ENCODE measurements at regions not wholly inside any gene's neighbourhood (a gene's known extent, or its start where the extent isn't known, plus 50 kb on each side); places are given as distances from the start of the nearest gene placed in this dataset.

DNA sequence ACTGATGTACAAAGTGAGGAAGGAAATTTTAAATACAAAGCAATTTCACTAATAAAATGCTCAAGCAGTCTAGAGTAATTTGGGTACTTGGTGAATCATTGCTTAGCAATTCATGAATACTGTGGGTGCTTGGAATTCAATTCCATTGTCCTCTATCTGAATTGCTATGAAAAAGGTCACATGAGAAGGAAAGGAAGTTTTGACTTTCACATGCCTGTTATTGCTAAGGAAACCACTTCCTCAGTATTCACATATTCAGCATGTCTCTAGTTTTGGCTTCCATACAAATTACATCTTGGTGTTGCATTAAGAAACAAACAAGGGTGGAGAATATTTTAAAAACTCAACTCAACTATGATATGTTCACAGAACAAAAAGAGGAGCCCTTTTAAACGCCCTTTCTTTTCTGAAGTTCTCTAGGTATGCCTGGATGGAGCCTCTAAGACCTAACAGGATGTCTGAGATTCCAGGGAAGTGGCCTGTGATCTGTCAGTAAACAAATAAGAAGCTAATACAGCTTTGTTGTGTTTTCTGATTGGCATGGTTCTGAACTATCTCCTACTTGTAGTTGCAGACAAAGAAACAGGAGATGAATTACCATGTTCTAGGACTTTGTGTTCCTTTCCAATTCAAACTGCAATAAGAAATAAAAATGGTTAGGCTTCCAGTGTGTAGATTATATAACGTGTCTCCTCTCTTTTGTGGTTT is 190.4 kb downstream of the OGFRL1 start:
- H3K27me3 ChIP-seq (replicated peaks in 1 of 2; ENCODE audit: control insufficient read depth in 2 of 2, insufficient read depth in 2 of 2, low read length in 1 of 2), result no peaks in the 10 kb centered on the region
- H3K9me3 ChIP-seq (replicated peaks; ENCODE audit: control insufficient read depth, insufficient read depth, low read length), result no peaks in the 10 kb centered on the region
- 2% methylated on average over 2 of the region's 2 CpGs for WGBS (ENCODE audit: insufficient coverage, insufficient replicate concordance, low lambda C conversion rate, missing lambda C conversion rate)
- H3K79me2 ChIP-seq (ENCODE audit: control insufficient read depth, insufficient read depth, low read length), result no peaks in the 10 kb centered on the region
- H3K4me1 ChIP-seq (ENCODE audit: control insufficient read depth, insufficient read depth, low read length), result no peaks in the 10 kb centered on the region
- intact Hi-C loops (cut with micrococcal nuclease; ENCODE audit: unreplicated experiment) (no loop called here), in situ Hi-C loops (cut with MboI) (no loop called here)
- no peak overlapping the region for H3K4me2 ChIP-seq (ENCODE audit: control insufficient read depth, insufficient read depth)
- no peak overlapping the region for H3K4me3 ChIP-seq
- ATAC-seq (no peak), FAIRE-seq (no peak), DNase-seq (ENCODE audit: low read depth, low spot score) (no peak)
- TF ChIP-seq LARP7 (IDR thresholded peaks at IDR 0.05), result no peak
- no peak for TF ChIP-seq JUNB (IDR thresholded peaks at IDR 0.05)
- no peak for TF ChIP-seq FOXM1 (IDR thresholded peaks at IDR 0.05; ENCODE audit: low read depth, low read length)
- TF ChIP-seq, protein P1, sequence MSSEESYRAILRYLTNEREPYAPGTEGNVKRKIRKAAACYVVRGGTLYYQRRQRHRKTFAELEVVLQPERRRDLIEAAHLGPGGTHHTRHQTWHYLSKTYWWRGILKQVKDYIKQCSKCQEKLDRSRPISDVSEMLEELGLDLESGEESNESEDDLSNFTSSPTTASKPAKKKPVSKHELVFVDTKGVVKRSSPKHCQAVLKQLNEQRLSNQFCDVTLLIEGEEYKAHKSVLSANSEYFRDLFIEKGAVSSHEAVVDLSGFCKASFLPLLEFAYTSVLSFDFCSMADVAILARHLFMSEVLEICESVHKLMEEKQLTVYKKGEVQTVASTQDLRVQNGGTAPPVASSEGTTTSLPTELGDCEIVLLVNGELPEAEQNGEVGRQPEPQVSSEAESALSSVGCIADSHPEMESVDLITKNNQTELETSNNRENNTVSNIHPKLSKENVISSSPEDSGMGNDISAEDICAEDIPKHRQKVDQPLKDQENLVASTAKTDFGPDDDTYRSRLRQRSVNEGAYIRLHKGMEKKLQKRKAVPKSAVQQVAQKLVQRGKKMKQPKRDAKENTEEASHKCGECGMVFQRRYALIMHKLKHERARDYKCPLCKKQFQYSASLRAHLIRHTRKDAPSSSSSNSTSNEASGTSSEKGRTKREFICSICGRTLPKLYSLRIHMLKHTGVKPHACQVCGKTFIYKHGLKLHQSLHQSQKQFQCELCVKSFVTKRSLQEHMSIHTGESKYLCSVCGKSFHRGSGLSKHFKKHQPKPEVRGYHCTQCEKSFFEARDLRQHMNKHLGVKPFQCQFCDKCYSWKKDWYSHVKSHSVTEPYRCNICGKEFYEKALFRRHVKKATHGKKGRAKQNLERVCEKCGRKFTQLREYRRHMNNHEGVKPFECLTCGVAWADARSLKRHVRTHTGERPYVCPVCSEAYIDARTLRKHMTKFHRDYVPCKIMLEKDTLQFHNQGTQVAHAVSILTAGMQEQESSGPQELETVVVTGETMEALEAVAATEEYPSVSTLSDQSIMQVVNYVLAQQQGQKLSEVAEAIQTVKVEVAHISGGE (CRISPR knock-in tag; IDR thresholded peaks at IDR 0.05), result no peak
- TF ChIP-seq MYB (IDR thresholded peaks at IDR 0.05; ENCODE audit: borderline replicate concordance, low read depth, low read length), result no peak
- TF ChIP-seq PAX8 (IDR thresholded peaks at IDR 0.05), result no peak
- TF ChIP-seq RCOR1 (conservative IDR thresholded peaks at IDR 0.05; ENCODE audit: low read depth, low read length), result no peak
- no peak overlapping the region for H2AFZ ChIP-seq (ENCODE audit: control insufficient read depth, low read depth, low read length)
- ChIA-PET POLR2A (no interaction called here), CTCF (no interaction called here), RAD21 (ENCODE audit: unreplicated experiment) (no interaction called here), SMC1A (ENCODE audit: uncharacterized antibody, unreplicated experiment) (no interaction called here)
- BruUV-seq (replicated peaks), result no TSS peak
- no peak overlapping the region for H3K27ac ChIP-seq (ENCODE audit: control insufficient read depth, insufficient read depth)
- no peak overlapping the region for H3K9ac ChIP-seq (ENCODE audit: control insufficient read depth, insufficient read depth, low read length)
- H3K36me3 ChIP-seq (ENCODE audit: control insufficient read depth in 2 of 2, insufficient read depth in 2 of 2, low read length in 1 of 2), result no peaks in the 10 kb centered on the region
- no peaks in the 10 kb centered on the region for H4K20me1 ChIP-seq (ENCODE audit: control insufficient read depth, insufficient read depth)
